CD8-positive, alpha-beta memory T cell (primary cell): ENCODE measurements at regions not wholly inside any gene's neighbourhood (a gene's known extent, or its start where the extent isn't known, plus 50 kb on each side); places are given as distances from the start of the nearest gene placed in this dataset.

ENCODE experiments used
- CTCF ChIA-PET: fragments of 350-600 bp; sonication (Branson Sonifier 250); formaldehyde crosslinking; loops from one replicate; lab custom pipeline; 2021; ENCODE audit warnings: antibody characterized with exemption; lab: Charles Lee
- POLR2A ChIA-PET: fragments of 350-600 bp; sonication (Branson Sonifier 250); formaldehyde crosslinking; loops from one replicate; lab custom pipeline; 2021; ENCODE audit warnings: antibody characterized with exemption; lab: Charles Lee
- DNase-seq, 5 donors: peaks; one replicate each; pipeline versions ENCODE4 v3.0.0 to v3.0.0-alpha.2; 2020 to 2022; ENCODE audit warnings: mixed read lengths in 1 of 5
- H3K27ac ChIP-seq: one replicate; pipeline ENCODE4 v1.7.0; 2013; ENCODE audit warnings: low read depth, mild to moderate bottlenecking, low read length, moderate library complexity
- H3K27me3 ChIP-seq: 2 replicates; pipeline ENCODE4 v1.7.0; 2013; ENCODE audit warnings: low read length, mild to moderate bottlenecking; ENCODE audit not compliant: insufficient read depth, poor library complexity, severe bottlenecking
- H3K36me3 ChIP-seq: 2 replicates; pipeline ENCODE4 v1.7.0; 2013; ENCODE audit warnings: mild to moderate bottlenecking, low read length, moderate library complexity; ENCODE audit not compliant: insufficient read depth
- H3K4me1 ChIP-seq: 2 replicates; pipeline ENCODE4 v1.7.0; 2013; ENCODE audit warnings: mild to moderate bottlenecking, low read length, moderate library complexity; ENCODE audit not compliant: insufficient read depth
- H3K4me3 ChIP-seq: 2 replicates; pipeline ENCODE4 v1.7.0; 2013; ENCODE audit warnings: mild to moderate bottlenecking, low read length
- H3K9me3 ChIP-seq: 2 replicates; pipeline ENCODE4 v1.7.0; 2013; ENCODE audit warnings: mild to moderate bottlenecking, low read length
- H3K27ac Mint-ChIP-seq, 8 donors: one replicate each; pipeline ENCODE4 v1.8.0; 2020 to 2021; ENCODE audit warnings: mixed read lengths in 8 of 8, mild to moderate bottlenecking in 6 of 8, inconsistent platforms in 3 of 8, moderate library complexity in 3 of 8
- H3K27me3 Mint-ChIP-seq, 2 donors: one replicate each; pipeline ENCODE4 v1.8.0; 2020 to 2021; ENCODE audit warnings: mixed read lengths in 2 of 2, mild to moderate bottlenecking in 1 of 2, moderate library complexity in 1 of 2
- H3K36me3 Mint-ChIP-seq, 3 donors: one replicate each; pipeline ENCODE4 v1.8.0; 2020 to 2021; ENCODE audit warnings: mixed read lengths in 3 of 3, inconsistent platforms in 1 of 3, mild to moderate bottlenecking in 1 of 3
- H3K4me1 Mint-ChIP-seq, 3 donors: one replicate each; pipeline ENCODE4 v1.8.0; 2020 to 2021; ENCODE audit warnings: mixed read lengths in 3 of 3, inconsistent platforms in 1 of 3, mild to moderate bottlenecking in 1 of 3
- H3K4me3 Mint-ChIP-seq, 7 donors: one replicate each; pipeline ENCODE4 v1.8.0; 2020 to 2021; ENCODE audit warnings: mixed read lengths in 7 of 7, mild to moderate bottlenecking in 6 of 7, moderate library complexity in 4 of 7, inconsistent platforms in 2 of 7
- H3K9me3 Mint-ChIP-seq, 5 donors: one replicate each; pipeline ENCODE4 v1.8.0; 2020 to 2022; ENCODE audit warnings: mixed read lengths in 5 of 5, mild to moderate bottlenecking in 3 of 5, moderate library complexity in 2 of 5, inconsistent platforms in 1 of 5

DNA sequence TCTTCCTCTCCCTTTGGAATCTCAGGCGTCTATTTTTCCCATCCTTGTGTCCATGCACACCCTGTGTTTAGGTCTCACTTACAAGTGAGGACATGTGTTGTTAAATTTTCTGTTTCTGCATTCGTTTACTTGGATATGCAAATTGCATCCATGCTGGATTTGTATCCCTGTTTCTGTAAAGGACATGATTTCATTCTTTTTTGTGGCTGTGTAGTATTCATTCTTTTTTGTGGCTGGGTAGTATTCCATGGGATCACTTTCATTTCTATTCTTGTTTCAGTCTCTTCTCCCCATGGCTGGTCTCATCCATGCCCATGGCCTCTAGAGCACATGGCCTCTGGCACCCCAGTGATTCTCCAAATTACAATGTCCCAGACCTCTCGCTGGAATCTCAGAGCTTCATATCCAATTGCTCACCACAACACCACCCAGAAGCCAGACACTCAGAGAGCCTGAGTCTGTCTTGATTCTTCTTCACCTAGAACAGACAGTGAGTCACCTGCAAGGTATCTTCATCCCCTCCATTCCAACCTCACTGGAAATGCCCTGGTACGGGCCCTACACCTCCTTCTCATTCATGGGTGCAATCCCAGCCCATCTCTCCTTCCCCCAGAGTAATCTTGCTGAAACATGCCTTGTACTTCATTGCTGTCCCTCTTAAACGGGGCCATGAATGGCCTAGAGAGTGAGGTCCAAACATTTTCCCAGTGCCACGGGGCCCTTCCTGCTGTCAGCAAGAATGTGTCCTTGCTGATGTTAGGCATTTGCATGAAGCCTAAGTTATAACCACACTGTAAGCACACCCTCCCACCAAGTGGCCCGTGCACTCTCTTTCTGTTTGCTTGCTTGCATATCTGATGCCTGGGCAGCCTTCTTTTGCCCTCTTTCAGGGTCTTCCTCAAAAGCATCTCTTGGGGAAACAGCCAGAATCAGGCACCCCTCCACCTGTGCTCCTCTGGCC is 476.2 kb upstream of the TSHZ3 start:
- H3K27me3 Mint-ChIP-seq, result no peaks in the 10 kb centered on the region
- H3K27me3 ChIP-seq, result no peaks in the 10 kb centered on the region
- H3K27ac ChIP-seq, result no peak overlapping the region
- no peak overlapping the region for H3K4me3 Mint-ChIP-seq
- no peak overlapping the region for H3K4me3 ChIP-seq
- DNase-seq, result no peak
- H3K36me3 Mint-ChIP-seq, result peaks cover 0 to 2% (median 0%) of the 10 kb centered on the region in 3 donors
- no peaks in the 10 kb centered on the region for H3K4me1 Mint-ChIP-seq
- H3K27ac Mint-ChIP-seq, result peak overlapping the region in 1 of 8 donors; percentile 51
- no peaks in the 10 kb centered on the region for H3K36me3 ChIP-seq
- no peaks in the 10 kb centered on the region for H3K4me1 ChIP-seq
- ChIA-PET CTCF (no interaction called here), POLR2A (no interaction called here)
- no peaks in the 10 kb centered on the region for H3K9me3 ChIP-seq
- peaks cover 0 to 2% (median 0%) of the 10 kb centered on the region in 5 donors for H3K9me3 Mint-ChIP-seq

DNA sequence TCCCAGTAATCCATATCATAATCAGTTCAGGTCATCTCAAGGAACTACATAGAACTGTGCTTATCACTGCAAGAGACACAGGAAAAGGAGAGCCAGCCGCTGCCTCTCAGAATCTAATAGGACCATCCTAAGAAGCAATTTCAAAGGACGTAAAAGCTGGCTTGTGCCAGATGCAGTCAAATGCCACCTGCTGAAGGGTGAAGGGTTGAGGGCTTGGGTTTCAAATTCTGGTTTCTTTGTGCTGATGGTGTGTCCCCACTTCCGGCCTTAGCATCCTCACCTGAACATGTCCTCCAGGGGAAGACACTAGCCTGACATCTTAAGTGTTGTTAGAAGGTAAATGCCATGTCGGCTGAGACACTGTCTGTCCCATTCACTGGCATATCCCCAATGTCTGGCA is 477.1 kb upstream of the TSHZ3 start:
- Histone ChIP-seq H3K27me3 (no peaks in the 10 kb centered on the region), H3K36me3 (no peaks in the 10 kb centered on the region), H3K4me1 (no peaks in the 10 kb centered on the region), H3K27ac (no peak overlapping the region), H3K4me3 (no peak overlapping the region), H3K9me3 (no peaks in the 10 kb centered on the region)
- H3K4me1 Mint-ChIP-seq, result no peaks in the 10 kb centered on the region
- no peak overlapping the region for H3K4me3 Mint-ChIP-seq
- DNase-seq, result no peak
- CTCF ChIA-PET, result no interaction called here
- H3K27ac Mint-ChIP-seq, result no peak overlapping the region
- POLR2A ChIA-PET, result no interaction called here
- H3K27me3 Mint-ChIP-seq, result no peaks in the 10 kb centered on the region
- H3K9me3 Mint-ChIP-seq, result peaks cover 0 to 1% (median 0%) of the 10 kb centered on the region in 5 donors
- peaks cover 0 to 2% (median 0%) of the 10 kb centered on the region in 3 donors for H3K36me3 Mint-ChIP-seq

DNA sequence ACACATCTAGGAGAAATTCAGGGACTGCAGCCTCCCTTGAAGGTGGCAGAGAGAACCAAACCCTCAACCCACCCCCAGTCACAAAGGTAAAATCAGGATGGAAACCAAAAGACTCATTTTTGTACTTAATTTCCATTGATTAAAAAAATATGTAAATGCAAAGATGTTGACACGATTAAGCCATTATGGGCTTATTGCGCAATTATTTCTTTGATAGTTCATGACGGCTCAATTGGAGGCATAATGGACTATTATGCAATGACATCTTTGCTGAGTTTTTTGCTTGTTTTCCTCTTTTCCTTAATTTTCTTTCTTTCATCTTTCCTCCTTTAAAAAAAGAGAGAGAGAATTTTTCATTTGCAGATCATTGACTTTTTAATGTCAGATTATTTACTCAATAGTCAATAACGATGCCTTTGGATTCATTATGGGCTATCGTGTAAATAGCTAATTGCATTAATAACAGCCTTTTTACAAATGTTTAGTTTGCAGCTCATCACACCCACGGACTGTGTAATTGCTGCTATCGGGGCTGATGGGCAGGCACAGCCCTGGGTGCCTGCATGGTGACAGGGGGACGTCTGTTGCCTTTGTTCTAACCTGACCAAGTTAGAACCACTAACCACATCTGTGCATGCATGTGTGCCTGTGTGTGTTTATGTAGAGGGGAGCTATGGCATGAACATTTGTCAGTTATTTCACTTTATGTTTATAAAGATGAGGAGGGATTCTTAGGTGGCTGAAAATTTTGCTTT is 482.4 kb upstream of the TSHZ3 start:
- ChIA-PET POLR2A (no interaction called here), CTCF (no interaction called here)

DNA sequence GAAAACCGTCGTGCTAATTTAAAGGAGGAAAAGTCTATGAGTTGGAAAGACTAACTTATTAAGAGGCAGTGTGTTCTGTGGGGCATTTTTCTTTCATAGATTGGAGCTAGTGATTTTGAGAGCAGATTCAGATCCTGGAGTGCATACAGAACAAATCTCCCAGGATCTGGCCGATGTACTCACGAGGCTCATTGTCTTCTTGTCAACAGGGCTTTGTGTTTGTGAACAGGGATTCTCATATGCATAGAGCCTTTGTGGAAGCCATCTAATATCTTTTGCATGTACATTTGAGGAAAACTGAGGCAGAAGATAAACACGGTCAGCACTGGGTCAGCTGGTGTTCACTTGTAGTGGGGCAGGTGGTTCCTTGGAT is 482.9 kb upstream of the TSHZ3 start:
- no peak overlapping the region for H3K27ac Mint-ChIP-seq
- DNase-seq, result no peak
- no peak overlapping the region for H3K27ac ChIP-seq
- CTCF ChIA-PET, result no interaction called here
- POLR2A ChIA-PET, result no interaction called here
- H3K4me3 Mint-ChIP-seq, result no peak overlapping the region
- H3K9me3 Mint-ChIP-seq, result peaks cover 0 to 10% (median 7%) of the 10 kb centered on the region in 5 donors
- no peaks in the 10 kb centered on the region for H3K36me3 ChIP-seq
- no peak overlapping the region for H3K4me3 ChIP-seq
- no peaks in the 10 kb centered on the region for H3K9me3 ChIP-seq
- no peaks in the 10 kb centered on the region for H3K36me3 Mint-ChIP-seq
- no peaks in the 10 kb centered on the region for H3K4me1 Mint-ChIP-seq
- no peaks in the 10 kb centered on the region for H3K27me3 Mint-ChIP-seq
- H3K27me3 ChIP-seq, result no peaks in the 10 kb centered on the region
- no peaks in the 10 kb centered on the region for H3K4me1 ChIP-seq

More for the DNA sequence above, 482.4 kb upstream of the TSHZ3 start:
- no peak overlapping the region for H3K27ac ChIP-seq
- H3K27me3 ChIP-seq, result no peaks in the 10 kb centered on the region
- Mint-ChIP-seq H3K4me1 (no peaks in the 10 kb centered on the region), H3K27me3 (no peaks in the 10 kb centered on the region), H3K9me3 (peaks cover 0 to 10% (median 7%) of the 10 kb centered on the region in 5 donors), H3K27ac (no peak overlapping the region), H3K36me3 (no peaks in the 10 kb centered on the region), H3K4me3 (no peak overlapping the region)
- DNase-seq, result no peak
- H3K9me3 ChIP-seq, result no peaks in the 10 kb centered on the region
- H3K36me3 ChIP-seq, result no peaks in the 10 kb centered on the region
- H3K4me3 ChIP-seq, result no peak overlapping the region
- H3K4me1 ChIP-seq, result no peaks in the 10 kb centered on the region

DNA sequence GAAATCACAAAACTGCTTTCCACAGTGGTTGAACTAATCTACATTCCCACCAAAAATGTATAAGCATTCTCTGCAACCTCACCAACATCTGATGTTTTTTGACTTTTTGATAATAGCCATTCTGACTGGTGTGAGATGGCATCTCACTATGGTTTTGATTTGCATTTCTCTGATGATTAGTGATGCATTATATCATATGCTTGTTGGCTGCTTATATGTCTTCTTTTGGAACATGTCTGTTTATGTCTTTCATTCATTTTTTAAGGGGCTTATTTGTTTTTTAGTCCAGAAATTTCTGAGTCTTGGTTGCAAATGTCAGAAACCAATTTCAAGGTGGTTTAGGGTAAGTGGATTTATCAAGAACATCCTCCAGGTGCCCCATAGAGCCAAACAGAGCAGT is 484.8 kb upstream of the TSHZ3 start:
- ChIA-PET CTCF (no interaction called here), POLR2A (no interaction called here)
- Histone ChIP-seq H3K27ac (no peak overlapping the region), H3K36me3 (no peaks in the 10 kb centered on the region), H3K4me3 (no peak overlapping the region), H3K9me3 (no peaks in the 10 kb centered on the region), H3K4me1 (no peaks in the 10 kb centered on the region), H3K27me3 (no peaks in the 10 kb centered on the region)
- Mint-ChIP-seq H3K27me3 (no peaks in the 10 kb centered on the region), H3K4me3 (no peak overlapping the region), H3K36me3 (no peaks in the 10 kb centered on the region), H3K4me1 (no peaks in the 10 kb centered on the region), H3K9me3 (peaks cover 0 to 10% (median 9%) of the 10 kb centered on the region in 5 donors), H3K27ac (no peak overlapping the region)
- DNase-seq, result no peak

DNA sequence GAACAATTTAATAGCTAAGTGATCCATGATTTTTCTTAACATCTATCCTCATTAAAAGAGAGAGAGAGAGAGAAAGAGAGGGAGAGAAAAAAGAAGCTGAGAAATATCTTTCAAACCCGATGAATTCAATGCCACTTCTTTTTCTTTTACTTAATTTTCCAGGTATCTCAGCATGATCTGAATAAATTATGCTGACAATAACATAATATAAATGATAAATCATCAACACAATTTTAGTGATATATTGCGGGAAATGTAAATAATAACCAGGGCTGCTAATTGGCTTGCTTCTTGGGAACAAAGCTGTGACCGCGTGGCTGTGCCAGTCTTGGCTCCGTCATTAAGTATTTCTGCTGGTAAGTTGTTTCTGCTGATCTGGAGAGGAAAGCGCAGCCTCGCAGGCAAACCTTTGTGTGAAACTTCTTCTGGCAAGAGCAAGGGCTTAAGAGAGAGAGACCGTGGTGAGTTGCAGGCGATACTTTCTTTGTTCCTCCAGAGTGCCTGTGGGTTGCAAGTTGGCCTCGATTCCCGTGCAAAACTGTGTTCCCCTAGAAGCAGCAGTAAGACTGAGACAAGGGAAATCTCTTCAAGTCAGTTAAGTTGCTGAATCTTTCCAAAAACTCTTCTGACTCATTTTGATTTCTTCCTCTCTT is 489.1 kb upstream of the TSHZ3 start:
- Mint-ChIP-seq H3K27ac (no peak overlapping the region), H3K4me1 (no peaks in the 10 kb centered on the region), H3K27me3 (no peaks in the 10 kb centered on the region), H3K9me3 (peaks cover 7 to 28% (median 18%) of the 10 kb centered on the region in 5 donors), H3K4me3 (no peak overlapping the region), H3K36me3 (no peaks in the 10 kb centered on the region)
- DNase-seq, result no peak
- ChIA-PET CTCF (interaction anchor here (1.6 kb wide), 1 partner anchor 20 kb away, joined by 3 read pairs; no protein-coding TSS in a partner anchor), POLR2A (no interaction called here)
- H3K4me3 ChIP-seq, result no peak overlapping the region
- H3K4me1 ChIP-seq, result no peaks in the 10 kb centered on the region
- no peaks in the 10 kb centered on the region for H3K27me3 ChIP-seq
- H3K27ac ChIP-seq, result no peak overlapping the region
- H3K36me3 ChIP-seq, result no peaks in the 10 kb centered on the region
- no peaks in the 10 kb centered on the region for H3K9me3 ChIP-seq

DNA sequence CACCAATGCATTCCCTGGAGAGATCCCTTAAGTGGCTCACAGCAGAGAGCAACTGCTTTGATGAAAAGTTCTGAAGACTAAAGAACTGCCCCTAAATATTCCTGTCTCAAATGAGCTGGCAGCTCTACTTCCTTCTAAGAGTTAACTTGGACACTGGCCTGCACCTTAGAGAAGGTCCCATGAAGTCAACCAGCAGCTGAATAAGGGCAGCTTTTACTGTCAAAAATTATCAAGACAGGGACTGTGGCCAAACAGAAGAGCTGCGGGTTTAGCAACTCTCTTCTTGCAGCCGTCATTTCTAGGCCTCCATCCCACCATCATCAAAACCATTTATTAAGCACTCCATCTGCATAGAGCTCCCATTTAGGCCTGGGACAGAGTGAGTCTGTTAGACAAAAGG is 491.1 kb upstream of the TSHZ3 start:
- Histone ChIP-seq H3K27ac (no peak overlapping the region), H3K4me3 (no peak overlapping the region), H3K9me3 (no peaks in the 10 kb centered on the region), H3K36me3 (no peaks in the 10 kb centered on the region), H3K4me1 (no peaks in the 10 kb centered on the region), H3K27me3 (no peaks in the 10 kb centered on the region)
- Mint-ChIP-seq H3K36me3 (no peaks in the 10 kb centered on the region), H3K4me1 (no peaks in the 10 kb centered on the region), H3K27me3 (no peaks in the 10 kb centered on the region), H3K27ac (no peak overlapping the region), H3K9me3 (peaks cover 14 to 24% (median 17%) of the 10 kb centered on the region in 5 donors), H3K4me3 (no peak overlapping the region)
- DNase-seq, result no peak
- CTCF ChIA-PET, result no interaction called here
- POLR2A ChIA-PET, result no interaction called here

DNA sequence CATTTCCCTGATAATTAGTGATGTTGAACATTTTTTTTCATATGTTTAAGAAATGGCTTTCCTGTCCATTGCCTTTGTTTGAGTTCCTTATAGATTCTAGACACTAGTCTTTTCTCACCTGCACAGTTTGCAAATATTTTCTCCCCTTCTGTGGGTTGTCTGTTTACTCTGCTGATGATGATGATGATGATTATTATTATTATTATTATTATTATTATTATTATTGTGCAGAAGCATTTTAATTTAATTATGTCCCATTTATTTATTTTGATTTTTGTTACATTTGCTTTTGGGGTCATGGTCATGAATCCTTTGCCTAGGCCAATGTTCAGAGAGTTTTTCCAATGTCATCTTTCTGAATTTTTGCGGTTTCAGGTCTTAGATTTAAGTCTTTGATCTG is 492.5 kb upstream of the TSHZ3 start:
- H3K4me1 ChIP-seq, result no peaks in the 10 kb centered on the region
- no peaks in the 10 kb centered on the region for H3K27me3 ChIP-seq
- H3K9me3 Mint-ChIP-seq, result peaks cover 9 to 24% (median 15%) of the 10 kb centered on the region in 5 donors
- no peak overlapping the region for H3K27ac Mint-ChIP-seq
- H3K27ac ChIP-seq, result no peak overlapping the region
- H3K4me3 Mint-ChIP-seq, result no peak overlapping the region
- CTCF ChIA-PET, result no interaction called here
- POLR2A ChIA-PET, result no interaction called here
- DNase-seq, result no peak
- no peaks in the 10 kb centered on the region for H3K27me3 Mint-ChIP-seq
- no peaks in the 10 kb centered on the region for H3K4me1 Mint-ChIP-seq
- no peaks in the 10 kb centered on the region for H3K36me3 ChIP-seq
- no peaks in the 10 kb centered on the region for H3K9me3 ChIP-seq
- no peak overlapping the region for H3K4me3 ChIP-seq
- H3K36me3 Mint-ChIP-seq, result no peaks in the 10 kb centered on the region
